ENCODE measurements at regions not wholly inside any gene's neighbourhood (a gene's known extent, or its start where the extent isn't known, plus 50 kb on each side); places are given as distances from the start of the nearest gene placed in this dataset.

- no peak for DNase-seq (ENCODE audit: low read depth in 2 of 2)
These were observed 208.8 kb downstream of the HAPSTR1 start for GRCh38 chr16:9300252-9300651.

DNA sequence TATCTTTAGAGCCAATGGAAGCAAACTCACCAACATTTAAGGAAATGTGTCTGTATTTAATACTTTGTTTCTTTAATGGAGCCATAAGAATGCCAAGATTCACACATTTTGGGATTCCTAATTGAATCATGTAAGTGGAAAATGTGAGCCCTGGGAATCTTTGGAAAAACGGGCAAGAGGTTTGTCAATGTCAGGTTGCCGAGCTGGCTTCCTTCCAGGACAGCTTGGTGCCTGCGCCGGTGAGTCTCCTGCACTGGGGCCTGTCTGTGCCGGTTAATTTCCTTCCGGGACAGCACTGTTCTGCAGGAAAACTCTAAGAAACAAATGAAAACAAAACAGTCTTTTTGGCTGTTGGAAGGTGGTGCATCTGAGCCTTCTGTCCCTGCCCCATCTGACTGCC lies 210.6 kb downstream of the HAPSTR1 start:
- DNase-seq (ENCODE audit: low read depth in 2 of 2): peak in 1 of 2 donors; percentile 22

DNA sequence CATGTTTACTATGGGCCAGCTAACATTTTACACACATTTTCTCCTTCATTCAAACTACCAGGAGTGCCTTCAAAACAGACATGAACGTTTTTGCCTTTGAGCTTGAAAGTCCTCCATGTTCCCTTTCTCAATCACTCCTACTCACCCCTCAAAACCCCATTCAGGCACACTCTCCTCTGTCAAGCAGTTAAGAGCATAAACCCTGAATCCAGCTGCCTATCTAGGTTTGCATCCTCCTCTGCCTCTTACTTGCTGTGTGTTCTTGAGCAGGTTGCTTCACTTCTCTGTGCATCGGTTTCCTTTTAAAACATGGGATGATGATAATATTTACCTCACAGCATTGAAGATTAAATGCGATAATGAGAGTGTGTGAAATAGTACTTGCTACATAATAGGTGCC lies 215.3 kb downstream of the HAPSTR1 start:
- no peak for DNase-seq (ENCODE audit: low read depth in 2 of 2)

GRCh38 chr16:9307446-9307845 lies 216.0 kb downstream of the HAPSTR1 start:
- DNase-seq (ENCODE audit: low read depth in 2 of 2): no peak

GRCh38 chr16:9308356-9308801 lies 216.9 kb downstream of the HAPSTR1 start:
- DNase-seq (ENCODE audit: low read depth in 2 of 2): no peak

DNA sequence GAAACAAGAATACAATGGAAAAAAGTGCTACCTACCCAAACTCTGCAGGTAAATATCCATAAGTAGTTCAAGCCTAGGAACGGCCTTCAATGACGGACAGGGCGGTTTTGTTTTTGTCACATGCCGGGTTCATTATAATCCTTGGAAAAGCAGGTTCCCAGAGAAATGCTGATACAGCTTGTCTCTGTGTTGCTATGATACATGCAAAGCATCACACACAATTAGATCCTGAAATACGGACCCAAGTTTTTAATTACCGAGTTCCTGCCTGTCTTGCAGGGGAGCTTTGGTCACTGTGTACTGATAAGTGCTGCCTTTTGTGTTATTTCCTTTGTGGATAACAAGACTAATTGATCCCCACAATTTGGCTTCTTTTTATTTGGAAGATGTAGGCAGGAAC lies 217.4 kb downstream of the HAPSTR1 start:
- no peak for DNase-seq (ENCODE audit: low read depth in 2 of 2)

DNA sequence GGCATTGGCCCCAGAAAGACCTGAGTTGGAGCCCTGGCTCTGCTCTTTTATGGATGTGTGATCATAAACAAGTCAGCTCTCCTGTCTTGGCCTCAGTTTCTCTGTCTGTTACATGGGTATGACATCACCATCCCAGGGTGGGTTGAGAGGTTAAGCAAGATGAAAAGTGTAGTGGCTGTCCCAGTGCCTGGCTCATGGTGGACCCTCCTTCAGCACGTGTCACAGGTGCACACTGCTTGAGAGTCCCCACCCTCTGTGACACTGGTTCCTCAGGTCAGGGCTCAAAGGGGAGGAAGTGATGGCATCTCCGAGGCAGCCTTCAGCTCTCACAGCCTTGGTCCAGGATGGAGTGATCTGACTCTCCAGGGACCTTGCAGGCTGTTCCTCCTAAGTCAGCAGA lies 218.4 kb downstream of the HAPSTR1 start:
- no peak for DNase-seq (ENCODE audit: low read depth in 2 of 2)

- no peak for DNase-seq (ENCODE audit: low read depth in 2 of 2)
These were observed 220.0 kb downstream of the HAPSTR1 start for GRCh38 chr16:9311303-9311954.

GRCh38 chr16:9316008-9316407 lies 224.6 kb downstream of the HAPSTR1 start:
- DNase-seq (ENCODE audit: low read depth in 2 of 2): no peak

DNA sequence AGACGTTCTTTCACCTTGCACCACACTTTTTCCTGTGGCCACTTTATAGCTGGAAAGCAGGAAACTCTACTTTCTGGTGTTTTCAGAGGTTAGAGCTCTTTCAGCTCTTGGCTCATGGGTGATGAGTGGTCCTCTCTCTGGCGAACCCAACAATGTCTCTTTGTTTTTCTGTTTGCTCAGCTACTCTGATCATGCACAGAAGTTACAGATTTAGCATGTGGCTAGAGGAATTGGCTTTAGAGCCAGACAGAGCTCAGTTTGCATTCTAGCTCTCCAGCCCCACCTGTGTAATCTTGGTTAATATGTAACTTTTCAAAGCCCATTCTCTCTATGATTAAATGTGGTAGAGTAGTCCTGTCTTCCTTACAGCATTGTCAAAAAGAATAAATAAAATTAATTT lies 225.2 kb downstream of the HAPSTR1 start:
- no peak for DNase-seq (ENCODE audit: low read depth in 2 of 2)

DNA sequence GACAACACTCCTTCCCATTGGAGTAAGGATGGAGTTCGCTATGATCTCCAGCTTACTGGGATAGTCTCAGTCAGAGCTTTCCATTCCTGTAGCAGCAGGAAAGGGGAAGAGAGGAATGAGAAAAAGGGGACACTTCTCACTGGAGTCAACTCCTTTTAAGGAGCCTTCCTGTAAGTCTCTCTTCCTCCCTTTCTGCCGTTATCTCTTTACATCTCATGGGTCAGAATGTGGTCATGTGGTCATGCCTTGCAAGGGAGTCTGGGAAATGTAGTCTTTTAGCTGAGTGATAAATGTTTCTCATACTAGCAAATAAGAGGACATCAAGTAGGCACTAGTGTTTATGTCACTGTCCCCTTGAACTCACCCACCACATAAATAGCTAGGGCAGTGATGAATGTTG lies 227.3 kb downstream of the HAPSTR1 start:
- no peak for DNase-seq (ENCODE audit: low read depth in 2 of 2)

- DNase-seq (ENCODE audit: low read depth in 2 of 2): peak in 1 of 2 donors; percentile 2
These were observed 231.3 kb downstream of the HAPSTR1 start for GRCh38 chr16:9322769-9323168.

GRCh38 chr16:9323170-9323569 lies 231.7 kb downstream of the HAPSTR1 start:
- no peak for DNase-seq (ENCODE audit: low read depth in 2 of 2)

- no peak for DNase-seq (ENCODE audit: low read depth in 2 of 2)
These were observed 235.8 kb downstream of the HAPSTR1 start for GRCh38 chr16:9327253-9327652.

DNA sequence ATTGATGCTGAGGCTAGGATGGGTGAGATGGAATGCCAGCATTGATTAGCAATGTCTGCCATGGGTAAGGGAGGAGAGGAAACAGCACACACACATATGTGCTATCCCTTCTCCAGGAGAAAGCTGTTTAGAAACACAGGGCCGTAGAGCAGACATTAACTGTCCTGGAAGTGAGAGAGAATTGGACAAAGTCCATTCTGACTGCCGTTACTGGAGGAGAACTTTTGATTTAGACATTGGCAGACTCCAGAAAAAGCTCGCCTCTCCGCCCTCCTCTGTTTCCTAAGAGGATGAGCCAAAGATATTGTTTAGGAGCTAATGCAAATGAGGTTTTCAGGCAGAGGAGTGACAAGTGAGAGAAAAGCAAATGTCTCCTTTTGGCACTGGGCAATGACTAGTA lies 237.0 kb downstream of the HAPSTR1 start:
- no peak for DNase-seq (ENCODE audit: low read depth in 2 of 2)

- no peak for DNase-seq (ENCODE audit: low read depth in 2 of 2)
These were observed 238.7 kb downstream of the HAPSTR1 start for GRCh38 chr16:9330095-9330494.

DNA sequence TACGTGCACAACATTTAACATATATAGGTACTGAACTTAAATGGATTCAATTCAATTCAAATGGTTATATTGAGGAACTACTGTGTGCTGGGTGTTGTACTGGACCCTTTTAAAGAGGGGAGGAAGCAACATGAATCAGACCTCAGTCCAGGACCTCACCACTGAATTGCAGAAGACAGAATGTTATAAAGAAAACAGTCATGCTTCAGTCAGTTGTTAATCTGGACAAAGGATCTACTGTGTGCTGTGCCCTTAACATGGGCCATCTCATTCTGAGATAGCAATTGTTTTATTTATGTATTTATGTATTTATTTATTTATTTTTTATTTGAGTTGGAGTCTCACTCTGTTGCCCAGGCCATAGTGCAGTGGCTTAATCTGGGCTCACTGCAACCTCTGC lies 240.1 kb downstream of the HAPSTR1 start:
- DNase-seq (ENCODE audit: low read depth in 2 of 2): no peak

- no peak for DNase-seq (ENCODE audit: low read depth in 2 of 2)
These were observed 241.2 kb downstream of the HAPSTR1 start for GRCh38 chr16:9332574-9333148.

GRCh38 chr16:9333469-9333868 lies 242.0 kb downstream of the HAPSTR1 start:
- no peak for DNase-seq (ENCODE audit: low read depth in 2 of 2)

GRCh38 chr16:9334103-9334502 lies 242.7 kb downstream of the HAPSTR1 start:
- peak; percentile 37 to 72 for DNase-seq (ENCODE audit: low read depth in 2 of 2)

DNA sequence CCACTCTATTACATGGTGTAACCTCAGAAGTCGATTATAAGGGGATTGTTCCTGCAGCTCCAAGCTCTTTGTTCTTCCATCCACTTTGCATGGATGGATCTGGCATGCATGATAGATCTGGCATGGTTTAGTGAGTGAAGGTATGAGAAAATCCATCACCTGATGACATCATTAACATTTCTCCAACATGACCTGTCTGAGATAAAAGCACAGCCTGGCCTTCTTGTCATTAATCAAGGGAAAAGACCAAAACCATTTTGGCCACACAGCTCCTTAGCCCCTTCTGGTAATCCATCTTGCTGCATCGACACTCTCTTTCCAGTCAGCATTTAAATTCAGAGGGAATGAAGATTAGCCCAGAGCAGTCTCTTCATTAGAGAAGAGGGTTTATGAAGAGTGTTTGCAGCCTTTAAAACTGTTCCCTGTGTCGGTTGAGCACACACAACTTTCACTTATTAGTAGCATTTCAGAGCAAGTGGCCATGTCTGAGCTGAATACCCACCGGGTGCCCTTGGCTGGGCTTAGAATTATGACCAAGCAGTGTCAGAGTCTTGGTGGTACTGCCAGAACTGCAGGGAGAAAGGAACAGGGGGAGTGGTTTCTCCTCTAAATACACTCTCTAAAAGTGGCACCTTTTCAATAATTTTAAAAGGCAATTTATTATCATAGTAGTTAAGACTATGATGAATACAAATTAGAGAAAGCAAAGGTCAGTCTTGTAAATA lies 246.0 kb downstream of the HAPSTR1 start:
- DNase-seq (ENCODE audit: low read depth in 2 of 2): no peak

DNA sequence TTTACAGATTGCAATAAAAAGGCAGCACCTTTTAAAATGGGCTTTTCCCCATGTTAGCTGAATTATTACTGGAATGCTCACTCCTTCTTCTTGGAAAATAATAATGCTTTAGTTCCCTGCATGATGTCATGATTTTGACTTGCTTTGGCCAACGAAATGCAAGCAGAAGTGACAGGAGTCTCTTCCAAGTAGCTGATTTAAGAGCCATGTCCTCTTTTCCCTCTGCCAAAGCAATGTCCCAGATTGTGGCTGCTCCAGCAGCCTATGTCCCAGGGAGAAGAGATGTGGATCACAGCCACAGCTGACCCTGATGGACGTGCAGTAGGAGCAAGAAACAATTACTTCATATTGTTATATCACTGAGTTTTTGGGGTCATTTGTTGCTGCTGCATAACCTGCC lies 246.6 kb downstream of the HAPSTR1 start:
- no peak for DNase-seq (ENCODE audit: low read depth in 2 of 2)

DNA sequence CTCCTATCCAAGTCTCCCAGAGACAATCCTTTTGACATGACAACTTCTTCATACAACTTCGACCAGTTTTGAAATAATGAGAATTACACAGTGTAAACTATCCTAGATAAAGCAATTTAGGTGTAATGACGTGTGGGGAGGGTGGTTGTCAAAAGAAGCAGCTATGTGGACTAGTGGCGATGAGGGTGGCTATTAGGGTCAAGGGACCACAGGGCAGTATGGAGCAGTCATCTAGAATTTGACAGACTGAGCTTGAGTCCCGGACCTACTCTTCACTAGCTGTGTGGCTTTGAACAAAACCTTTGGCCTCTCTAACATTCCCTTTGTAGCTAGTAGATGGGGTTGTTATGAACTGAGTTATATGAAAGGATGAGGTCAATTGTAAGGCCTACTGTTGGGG lies 247.1 kb downstream of the HAPSTR1 start:
- DNase-seq (ENCODE audit: low read depth in 2 of 2): no peak
